ENCODE measurements at regions not wholly inside any gene's neighbourhood (a gene's known extent, or its start where the extent isn't known, plus 50 kb on each side); places are given as distances from the start of the nearest gene placed in this dataset.

DNA sequence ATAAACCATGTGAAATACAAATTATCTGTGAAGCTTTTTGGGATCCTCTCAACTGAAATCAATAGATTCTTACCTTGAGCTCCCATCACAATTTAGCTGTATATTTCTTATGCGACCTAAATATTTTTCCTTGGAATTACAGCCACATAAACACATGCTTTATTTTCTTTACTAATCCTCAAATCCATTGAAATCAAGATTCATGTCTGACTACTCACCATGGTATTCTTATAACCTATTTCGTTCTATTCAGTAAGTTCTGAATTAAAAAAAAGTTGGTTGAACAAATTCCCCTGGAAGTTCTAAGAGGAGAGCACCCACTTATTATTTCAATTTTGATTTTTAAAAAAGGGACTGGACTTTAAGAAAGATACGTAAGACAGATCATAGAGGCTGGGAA lies 292.1 kb upstream of the ATP2B1 start:
- H3K4me3 ChIP-seq (ENCODE audit: low read length) = no peak overlapping the region
- no peak for DNase-seq (ENCODE audit: low read depth)
- TF ChIP-seq, protein P1, sequence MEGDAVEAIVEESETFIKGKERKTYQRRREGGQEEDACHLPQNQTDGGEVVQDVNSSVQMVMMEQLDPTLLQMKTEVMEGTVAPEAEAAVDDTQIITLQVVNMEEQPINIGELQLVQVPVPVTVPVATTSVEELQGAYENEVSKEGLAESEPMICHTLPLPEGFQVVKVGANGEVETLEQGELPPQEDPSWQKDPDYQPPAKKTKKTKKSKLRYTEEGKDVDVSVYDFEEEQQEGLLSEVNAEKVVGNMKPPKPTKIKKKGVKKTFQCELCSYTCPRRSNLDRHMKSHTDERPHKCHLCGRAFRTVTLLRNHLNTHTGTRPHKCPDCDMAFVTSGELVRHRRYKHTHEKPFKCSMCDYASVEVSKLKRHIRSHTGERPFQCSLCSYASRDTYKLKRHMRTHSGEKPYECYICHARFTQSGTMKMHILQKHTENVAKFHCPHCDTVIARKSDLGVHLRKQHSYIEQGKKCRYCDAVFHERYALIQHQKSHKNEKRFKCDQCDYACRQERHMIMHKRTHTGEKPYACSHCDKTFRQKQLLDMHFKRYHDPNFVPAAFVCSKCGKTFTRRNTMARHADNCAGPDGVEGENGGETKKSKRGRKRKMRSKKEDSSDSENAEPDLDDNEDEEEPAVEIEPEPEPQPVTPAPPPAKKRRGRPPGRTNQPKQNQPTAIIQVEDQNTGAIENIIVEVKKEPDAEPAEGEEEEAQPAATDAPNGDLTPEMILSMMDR (conservative IDR thresholded peaks at IDR 0.05; ENCODE audit: low read depth, low read length) = no peak

DNA sequence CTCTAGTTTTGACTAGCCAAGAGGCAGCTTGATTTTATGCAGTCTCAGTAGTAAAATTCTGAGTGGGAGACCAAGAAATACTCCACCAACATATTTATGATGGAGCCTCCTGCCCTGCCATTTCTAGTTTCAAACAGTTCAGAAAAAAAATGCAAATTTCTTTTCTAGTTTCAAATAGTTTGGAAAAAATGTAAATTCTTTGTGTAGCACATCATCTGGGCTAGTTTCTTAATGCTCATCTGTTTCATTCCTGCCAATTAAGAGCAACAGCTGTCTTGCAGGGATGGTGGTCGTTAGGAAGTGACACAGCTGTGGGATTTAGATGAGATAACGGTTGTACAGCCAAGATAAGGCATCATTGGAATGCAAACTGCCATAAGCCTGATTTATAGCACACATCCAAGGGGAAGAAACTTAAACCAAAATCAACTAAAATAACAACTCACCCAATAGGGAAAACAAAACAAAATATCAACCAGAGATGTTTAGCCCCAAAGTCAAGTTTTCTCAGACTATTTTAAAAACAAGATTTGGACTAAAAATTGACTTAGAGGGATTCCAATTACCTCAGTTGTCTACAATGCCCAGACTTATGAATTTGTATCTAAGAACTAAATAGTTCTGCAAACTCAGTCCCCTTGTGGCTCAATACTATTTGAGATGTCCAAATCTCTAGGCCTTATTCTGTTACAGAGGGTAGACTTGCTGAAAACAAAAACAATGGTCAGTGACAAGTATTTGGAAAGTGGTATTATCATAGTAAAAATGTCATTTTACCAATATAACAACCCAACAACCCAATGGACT lies 291.3 kb upstream of the ATP2B1 start:
- no peak for DNase-seq (ENCODE audit: low read depth)
- no peak overlapping the region for H3K4me3 ChIP-seq (ENCODE audit: low read length)
- TF ChIP-seq, protein P1 (conservative IDR thresholded peaks at IDR 0.05; ENCODE audit: low read depth, low read length) = no peak

DNA sequence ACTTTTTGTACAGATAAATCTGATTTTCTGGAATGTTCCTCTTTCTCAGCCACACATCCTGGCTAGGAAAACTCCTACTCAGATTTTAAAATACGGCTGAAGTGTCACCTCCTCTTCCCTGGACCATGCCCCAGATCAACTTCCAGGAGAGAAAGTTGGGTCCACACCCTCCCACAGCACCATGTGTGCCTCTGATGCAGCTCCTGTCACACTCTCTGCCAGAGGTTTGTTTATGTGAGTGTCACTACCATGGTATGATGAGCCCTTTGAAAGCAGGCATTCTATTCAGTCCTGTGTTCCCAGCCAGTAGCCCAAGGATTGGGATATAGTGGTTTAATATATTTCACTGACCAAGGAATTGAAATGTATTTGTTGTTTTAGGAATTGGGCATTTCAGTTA lies 287.2 kb upstream of the ATP2B1 start:
- TF ChIP-seq, protein P1 (conservative IDR thresholded peaks at IDR 0.05; ENCODE audit: low read depth, low read length) = no peak
- H3K4me3 ChIP-seq (ENCODE audit: low read length) = no peak overlapping the region
- no peak for DNase-seq (ENCODE audit: low read depth)

DNA sequence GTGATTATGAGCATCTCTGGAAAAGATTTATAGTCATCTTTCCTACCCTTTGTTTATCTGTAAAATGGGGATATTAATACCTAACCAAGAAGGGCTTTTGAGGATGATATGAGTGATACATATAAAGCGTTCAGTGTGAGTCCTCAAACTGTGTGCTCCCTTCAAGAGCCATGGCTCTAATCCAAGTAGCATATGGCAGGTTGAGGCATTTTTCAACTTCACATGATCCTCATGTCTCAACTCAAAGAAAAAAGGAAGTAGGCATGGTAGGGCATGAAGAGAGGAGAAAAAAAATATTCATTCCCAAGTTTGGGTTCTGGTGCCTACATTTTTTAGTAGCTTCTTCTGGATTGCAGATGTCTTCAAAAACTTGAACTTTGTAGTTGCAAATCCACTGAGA lies 286.3 kb upstream of the ATP2B1 start:
- no peak for DNase-seq (ENCODE audit: low read depth)
- H3K4me3 ChIP-seq (ENCODE audit: low read length) = no peak overlapping the region
- TF ChIP-seq, protein P1 (conservative IDR thresholded peaks at IDR 0.05; ENCODE audit: low read depth, low read length) = no peak

DNA sequence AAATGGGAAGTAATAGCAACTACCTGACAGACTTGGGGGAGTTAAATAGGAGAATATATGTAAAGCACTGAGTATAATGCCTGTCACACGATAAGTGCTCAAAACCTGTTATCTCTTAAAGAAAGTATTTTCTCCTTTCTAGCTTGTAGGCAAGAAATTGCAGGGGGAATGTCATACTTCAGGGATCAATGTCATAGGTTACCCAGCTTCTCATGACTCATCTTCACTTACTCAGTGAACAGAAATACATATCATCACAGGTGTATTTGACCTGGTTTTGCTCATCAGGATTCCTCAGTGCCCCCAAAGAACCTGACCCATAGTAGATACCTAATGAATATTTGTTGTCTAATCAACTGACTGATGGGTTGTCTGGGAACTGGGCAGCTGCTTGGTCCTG lies 285.0 kb upstream of the ATP2B1 start:
- H3K4me3 ChIP-seq (ENCODE audit: low read length) = no peak overlapping the region
- DNase-seq (ENCODE audit: low read depth) = no peak
- TF ChIP-seq, protein P1 (conservative IDR thresholded peaks at IDR 0.05; ENCODE audit: low read depth, low read length) = no peak

DNA sequence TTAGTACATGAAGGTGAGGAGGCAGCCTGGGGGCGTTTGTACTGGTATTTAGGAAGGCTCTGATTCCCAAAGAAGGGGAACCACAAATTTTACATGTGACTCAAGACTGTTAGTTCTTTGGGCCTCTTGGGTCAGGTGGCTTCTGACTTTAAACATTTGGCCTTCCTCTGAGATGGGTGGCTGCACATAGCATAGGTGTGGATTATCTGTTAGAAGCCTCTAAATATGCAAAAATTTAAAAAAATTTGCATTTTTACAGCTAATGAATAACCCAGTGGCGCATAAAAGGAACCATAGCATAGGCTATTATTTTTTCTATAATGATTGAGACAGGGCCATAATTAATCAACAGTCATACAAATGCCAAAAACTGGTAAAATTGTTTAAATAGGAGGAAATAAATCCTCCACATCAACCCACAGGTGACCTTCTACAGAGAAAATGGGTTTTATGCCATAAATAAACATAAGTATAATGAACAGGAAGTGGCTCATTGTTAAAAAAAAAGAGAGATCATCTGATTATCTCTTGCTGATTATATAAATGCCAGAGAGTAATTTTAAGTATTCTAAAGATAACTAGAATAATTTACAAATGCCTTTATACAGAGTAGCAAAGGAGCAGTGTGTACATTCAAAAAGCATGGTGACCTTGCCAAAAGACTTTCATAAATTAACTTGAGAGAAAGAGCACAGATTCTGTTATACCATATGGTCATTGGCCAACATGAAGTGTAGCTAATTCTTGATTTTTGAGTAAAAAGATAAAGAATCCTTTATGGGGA lies 284.2 kb upstream of the ATP2B1 start:
- DNase-seq (ENCODE audit: low read depth) = no peak
- TF ChIP-seq, protein P1 (conservative IDR thresholded peaks at IDR 0.05; ENCODE audit: low read depth, low read length) = no peak
- no peak overlapping the region for H3K4me3 ChIP-seq (ENCODE audit: low read length)

Measured in retinal pigment epithelial cell (primary cell).